Left renal pelvis (tissue), 4 donors: ENCODE measurements at regions not wholly inside any gene's neighbourhood (a gene's known extent, or its start where the extent isn't known, plus 50 kb on each side); places are given as distances from the start of the nearest gene placed in this dataset.

ENCODE experiments used
- DNase-seq, 4 donors: peaks; one replicate each; pipeline ENCODE4 v3.0.0-alpha.2; 2013; ENCODE audit warnings: low read depth in 4 of 4, low spot score in 3 of 4

DNA sequence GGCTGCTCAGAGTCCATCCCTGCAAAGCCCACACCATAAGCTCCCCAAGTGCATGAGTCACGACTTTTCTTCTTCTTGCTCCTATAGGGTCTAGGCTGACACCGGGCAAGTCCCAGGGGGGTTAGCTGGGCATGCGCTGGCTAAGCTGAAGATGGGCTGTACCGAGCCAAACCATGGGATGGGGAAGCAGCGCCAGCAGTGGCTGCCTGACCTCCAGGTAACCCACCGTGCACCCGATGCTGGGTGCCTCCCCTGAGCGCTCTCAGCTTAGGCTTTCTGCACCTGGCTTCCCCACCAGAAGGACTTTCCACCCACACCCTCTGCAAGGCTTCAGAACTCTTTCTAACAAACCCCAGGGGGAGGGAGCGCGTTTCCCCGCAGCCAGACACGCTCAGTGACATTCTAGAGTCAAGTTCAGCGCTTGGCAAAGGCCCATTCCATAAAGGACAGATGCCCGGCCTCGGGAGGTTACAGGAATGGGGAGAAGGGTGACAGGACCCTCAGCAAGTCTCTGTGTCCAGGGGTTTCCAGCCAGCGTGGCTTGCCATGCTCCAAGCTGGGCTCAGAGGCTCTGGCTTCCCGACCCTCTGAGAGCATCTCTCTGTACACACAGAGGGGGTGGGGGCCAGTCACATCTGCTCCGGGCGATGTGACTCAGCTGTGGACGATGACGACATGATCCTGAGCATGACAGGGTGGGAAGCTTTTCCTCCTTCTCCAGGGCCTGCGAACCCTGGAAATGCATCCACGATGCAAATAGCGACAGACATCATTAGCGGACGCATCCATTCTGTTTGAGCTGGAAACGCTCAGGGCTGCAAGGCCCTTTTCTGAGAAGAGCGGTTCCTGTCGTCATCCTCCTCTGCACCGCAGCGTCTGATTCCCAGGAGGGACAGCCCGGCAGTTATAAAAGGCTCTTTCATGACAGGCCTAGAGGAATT, 107.8 kb downstream of the SIK1 start:
- DNase-seq: no peak

DNA sequence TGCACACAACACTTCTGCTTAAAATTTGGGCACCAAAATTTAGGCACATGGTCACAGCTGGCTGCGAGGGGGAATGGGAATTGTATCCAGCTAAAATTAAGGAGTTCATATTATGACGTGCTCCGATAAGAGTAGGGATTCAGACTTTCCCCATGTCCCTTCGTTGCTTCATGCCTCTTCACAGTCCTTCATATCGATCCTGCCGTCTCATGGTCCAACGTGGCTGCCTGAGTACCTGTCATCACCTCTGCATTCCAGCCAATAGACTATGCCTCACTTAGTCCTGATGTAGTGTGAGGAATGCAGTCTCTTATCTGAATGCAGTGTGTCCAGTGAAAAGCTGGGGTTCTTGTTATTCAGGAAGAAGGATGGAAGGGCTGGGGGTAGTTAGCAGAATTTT, 108.6 kb downstream of the SIK1 start:
- DNase-seq: no peak

GRCh38 chr21:43317959-43318358, 109.0 kb downstream of the SIK1 start:
- no peak for DNase-seq

DNA sequence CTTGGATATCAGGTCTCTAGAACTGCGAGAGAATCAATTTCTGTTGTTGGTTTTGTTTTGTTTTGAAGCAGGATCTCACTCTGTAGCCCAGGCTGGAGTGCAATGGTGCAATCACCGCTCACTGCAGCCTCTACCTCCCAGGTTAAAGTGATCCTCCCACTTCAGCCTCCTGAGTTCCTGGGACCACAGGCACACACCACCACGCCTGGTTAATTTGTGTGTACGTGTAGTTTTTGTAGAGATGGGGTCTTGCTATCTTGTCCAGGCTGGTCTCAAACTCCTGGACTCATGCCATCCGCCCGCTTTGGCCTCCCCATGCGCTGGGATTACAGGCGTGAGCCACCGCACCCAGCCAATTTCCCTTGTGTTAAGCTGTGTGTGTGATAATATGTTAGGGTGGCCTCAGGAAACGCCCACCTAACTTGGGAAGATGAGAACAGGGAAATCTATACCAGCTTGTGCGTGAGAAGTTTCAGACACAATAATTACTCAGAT, 109.6 kb downstream of the SIK1 start:
- DNase-seq: no peak

DNA sequence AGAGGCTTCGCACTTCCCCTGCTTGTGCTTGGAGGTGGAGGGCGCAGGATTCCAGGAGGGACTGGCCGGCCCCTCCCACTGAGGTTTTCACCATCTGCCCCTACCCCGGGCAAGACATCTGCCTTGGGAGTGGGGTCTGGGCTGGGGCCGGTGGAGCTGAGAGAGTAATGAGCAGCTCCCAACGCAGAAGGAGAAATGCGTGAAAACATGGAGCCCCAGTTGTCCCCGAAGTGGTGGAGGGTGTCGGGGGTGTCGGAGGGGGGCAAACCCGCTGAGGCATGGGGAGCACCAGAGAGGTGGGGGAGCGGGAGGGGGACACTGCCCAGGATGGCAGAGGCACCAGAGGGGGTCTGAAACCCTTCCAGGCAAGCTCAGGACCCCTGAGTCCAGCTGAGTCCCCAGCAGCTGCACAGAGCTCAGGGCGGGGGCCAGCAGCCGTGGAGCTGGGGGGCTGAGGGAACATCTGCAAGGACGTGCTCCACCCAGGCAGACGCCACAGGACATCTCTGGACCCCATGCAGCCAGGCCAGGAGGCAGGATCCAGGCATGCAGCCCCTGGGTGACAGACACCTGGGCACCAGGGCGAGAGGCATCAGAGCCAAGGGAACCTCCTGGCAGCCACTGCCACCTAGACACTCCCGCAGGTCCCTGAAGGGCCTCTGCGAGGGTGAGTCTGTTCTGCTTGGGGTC, 110.6 kb downstream of the SIK1 start:
- DNase-seq: no peak

DNA sequence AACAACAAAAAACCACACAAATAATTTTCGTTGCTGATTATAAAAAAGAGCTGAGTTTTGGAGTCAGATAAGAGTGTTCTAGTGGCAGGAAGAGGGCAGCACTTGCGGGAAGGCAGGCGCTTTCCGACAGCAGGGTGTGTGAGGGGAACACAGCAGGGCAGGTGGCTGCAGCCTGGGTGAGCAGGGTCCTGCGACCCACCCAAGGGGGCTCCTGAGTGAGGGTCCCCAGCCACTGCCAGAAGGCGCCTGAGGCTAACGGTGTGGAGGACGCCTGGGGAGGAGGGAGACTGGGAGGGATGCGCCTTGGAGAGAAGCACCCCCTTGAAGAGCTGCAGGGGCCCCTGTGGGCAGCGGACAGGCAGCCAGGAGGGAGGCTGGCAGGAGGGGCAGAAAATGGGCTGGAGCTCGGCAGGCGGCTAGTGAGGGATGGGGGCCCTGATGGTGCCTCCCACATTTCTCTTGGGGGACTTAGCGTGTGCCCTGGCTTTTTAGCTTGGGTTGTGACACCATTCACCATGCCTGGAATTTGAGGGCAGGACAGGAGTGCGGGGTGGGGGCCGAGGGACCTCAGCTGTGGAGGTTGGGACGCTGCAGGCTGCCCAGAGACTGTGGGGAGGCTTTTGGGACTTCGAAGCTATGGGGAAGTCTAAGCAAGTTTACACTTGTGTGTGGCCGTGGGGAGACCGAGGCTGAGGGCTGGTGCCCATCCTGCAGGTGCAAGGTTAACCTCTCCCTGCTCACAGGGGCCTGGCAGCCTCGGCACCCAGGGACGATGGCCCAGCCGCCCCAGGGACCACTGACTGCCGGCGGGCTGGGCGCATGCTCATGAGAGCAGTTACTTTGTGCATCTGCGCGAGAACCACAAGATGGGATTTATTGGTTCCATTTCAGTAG, 111.4 kb downstream of the SIK1 start:
- DNase-seq: no peak

GRCh38 chr21:43313939-43314405, 113.0 kb downstream of the SIK1 start:
- DNase-seq: no peak

DNA sequence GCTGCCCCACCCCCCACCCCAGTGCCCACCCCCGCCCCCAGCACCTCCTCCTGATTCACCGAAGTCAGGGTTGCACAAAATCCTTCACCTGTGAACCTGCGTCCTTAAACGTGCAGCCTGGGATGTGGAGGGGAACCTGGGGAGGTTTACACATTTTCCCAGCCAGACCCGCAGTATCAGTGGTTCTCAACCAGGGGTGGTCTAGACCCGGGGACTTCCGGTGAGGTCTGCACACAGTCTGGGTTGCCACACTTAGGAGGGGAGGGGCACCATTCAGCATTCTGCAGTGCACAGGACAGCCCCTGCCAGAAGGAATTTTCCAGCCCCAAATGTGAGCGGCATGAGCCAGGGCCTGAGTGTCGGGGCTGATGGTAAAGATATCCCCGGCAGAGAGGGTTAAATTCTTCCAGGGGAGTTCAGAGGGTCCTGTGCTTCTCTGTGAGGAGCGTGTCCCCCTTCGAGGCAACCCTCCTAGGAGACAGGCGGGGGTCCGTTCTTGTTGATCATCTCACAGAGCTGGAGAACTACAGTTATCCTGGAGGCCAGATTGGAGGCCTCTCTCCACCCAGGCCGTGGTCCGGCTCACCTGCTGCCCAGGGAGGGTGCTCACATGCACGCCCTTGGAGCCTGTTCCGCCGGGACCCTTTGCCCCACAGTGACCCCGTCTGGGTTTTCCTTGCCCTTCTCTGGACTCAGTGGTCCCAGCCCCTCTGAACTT, 113.6 kb downstream of the SIK1 start:
- DNase-seq: no peak

DNA sequence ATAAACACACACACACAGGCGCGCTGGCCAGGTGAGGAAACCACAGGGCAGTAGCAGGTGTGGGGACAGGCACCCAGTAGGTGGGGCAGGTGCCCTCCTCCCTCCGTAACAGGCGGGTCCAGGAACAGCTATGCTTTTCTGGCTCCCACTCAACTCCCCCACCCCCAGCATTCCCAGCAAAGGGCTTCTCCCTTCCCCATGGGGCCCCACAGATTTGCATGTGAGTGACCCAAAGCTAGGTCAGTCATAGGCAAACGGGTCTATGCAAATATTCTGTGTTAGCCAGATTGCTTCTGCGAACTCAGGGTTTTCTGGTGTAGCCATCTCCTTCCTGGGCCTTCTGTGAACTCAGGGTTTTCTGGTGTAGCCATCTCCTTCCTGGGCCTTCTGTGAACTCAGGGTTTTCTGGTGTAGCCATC, 114.2 kb downstream of the SIK1 start:
- DNase-seq: no peak

DNA sequence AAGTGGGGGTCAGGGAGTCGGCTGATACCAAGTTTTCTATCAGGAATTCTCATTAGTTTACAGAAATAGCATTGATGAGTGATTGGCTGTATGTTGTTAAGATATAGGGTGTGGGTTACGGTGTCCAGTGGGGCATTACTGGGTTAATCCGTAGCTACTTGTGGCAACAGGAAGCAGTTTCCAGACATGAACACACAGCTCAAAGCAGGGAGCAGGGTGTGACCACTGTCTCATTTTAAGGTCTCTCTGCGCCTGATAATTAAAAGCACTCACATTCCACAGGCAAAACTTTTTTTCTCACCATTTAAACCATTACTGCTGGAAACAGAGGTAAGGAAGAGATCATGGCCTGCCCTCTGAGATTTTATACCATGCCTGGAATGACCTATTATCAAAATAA, 114.9 kb downstream of the SIK1 start:
- DNase-seq: no peak

GRCh38 chr21:43311301-43311817, 115.6 kb downstream of the SIK1 start:
- no peak for DNase-seq

- DNase-seq: no peak
These were observed 118.1 kb downstream of the SIK1 start for GRCh38 chr21:43308815-43309283.

DNA sequence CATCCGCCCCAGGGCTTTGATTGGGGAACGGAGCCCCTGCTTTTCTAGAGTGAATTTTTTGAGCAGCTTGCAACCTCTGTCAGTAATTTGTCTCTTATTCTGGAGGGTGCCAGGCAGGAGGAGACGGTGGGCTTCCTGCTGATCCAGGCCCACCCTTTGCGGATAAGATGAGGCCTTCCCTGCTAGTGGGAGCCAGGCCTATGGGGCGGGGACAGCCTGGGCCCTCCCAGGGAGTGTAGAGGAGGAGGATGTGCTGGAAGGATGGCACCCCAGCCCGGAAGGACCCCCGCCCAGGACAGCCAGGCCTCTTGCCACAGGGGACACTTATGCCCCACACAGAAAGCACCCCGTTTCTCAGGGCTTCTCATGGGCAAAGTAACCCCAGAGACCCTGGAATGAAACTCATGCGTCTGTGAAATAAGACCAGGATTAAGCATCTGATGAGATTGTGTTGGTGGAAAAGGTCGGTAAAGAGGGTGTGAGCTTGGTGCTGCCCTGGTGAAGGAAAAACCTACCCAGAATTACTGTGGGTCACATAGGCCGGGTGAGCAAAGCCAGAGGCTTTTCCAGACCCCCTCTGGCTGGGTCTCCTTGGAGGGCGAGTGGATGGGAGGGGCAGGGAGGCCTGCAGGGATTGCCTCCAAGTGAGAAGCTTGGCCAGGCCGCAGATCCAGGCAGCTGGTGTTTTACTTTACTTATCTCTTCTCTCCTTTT, 118.7 kb downstream of the SIK1 start:
- no peak for DNase-seq

GRCh38 chr21:43307677-43308070, 119.3 kb downstream of the SIK1 start:
- DNase-seq: no peak

GRCh38 chr21:43306911-43307676, 119.8 kb downstream of the SIK1 start:
- DNase-seq: no peak

DNA sequence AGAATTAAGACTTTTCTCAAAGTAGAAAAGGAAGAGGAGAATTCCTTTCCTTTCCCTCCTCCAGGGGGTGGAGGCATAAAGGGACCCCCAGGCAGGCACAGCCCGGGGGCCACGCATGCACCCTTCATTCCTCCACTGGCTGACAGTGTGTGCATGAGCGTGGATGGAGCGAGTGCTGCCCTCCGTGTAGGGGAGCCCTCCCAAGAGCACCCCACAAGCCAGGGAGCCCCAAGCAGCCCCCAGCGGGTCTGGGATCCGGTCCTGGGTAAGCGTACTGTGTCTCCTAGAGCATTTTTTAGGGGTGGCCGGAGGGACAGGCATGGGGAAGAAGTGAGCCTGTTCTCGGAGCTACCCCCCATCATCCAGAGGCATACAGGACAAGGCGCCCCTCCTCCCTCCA, 120.5 kb downstream of the SIK1 start:
- DNase-seq: no peak

DNA sequence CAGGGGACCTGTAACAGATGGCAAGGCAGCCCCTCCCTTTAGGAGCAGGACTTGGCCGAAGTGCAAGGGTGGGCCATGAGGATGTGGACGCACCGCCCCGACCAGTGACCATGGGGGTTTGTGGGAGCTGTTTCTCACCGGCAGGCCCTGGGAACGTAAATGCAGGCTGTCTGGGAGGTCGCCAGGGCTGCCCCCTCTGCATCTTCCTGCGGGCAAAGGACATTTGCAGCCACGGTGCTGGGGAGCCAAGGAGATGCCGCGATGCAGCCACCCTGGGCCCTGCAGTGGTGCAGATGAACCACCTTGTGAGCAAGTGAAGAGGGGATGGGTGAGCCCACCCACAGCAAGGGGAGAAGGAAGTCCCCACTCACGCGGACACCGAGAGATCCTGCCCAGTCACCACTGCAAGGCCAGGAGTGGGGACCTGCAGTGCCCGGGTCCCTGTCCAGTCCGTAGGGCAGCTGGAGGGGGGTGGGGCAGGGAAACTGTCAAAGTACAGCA, 121.1 kb downstream of the SIK1 start:
- DNase-seq: no peak

- DNase-seq: no peak
These were observed 121.6 kb downstream of the SIK1 start for GRCh38 chr21:43305336-43305665.
